SK-N-SH treated with all-trans-retinoic acid at 6 μM for 48 hours (cell line): ENCODE measurements at regions not wholly inside any gene's neighbourhood (a gene's known extent, or its start where the extent isn't known, plus 50 kb on each side); places are given as distances from the start of the nearest gene placed in this dataset.

Experiments used
- ATAC-seq: fragments of 200-7000 bp; cut with Tn5 transposase; 3 replicates; pipeline ENCODE4 v1.9.1; 2020; ENCODE audit warnings: mild to moderate bottlenecking, moderate library complexity
- ARNTL ChIP-seq: fragments of 450-650 bp; formaldehyde crosslinking; IDR thresholded peaks from 2 replicates; pipeline ENCODE4 v1.5.0; 2020; ENCODE audit warnings: low read depth, mild to moderate bottlenecking, moderate library complexity, borderline replicate concordance
- BACH2 ChIP-seq: fragments of 250-450 bp; sonication (Bioruptor Pico); IDR thresholded peaks from 2 replicates; pipeline ENCODE4 v1.9.0; 2021; ENCODE audit warnings: mild to moderate bottlenecking, borderline replicate concordance
- CSDC2 ChIP-seq: fragments of 250-450 bp; sonication (Bioruptor Pico); IDR thresholded peaks from 2 replicates; pipeline ENCODE4 v1.5.0; 2020; ENCODE audit warnings: mild to moderate bottlenecking, moderate library complexity
- ESRRG ChIP-seq: fragments of 250-450 bp; sonication (Bioruptor Pico); IDR thresholded peaks from 2 replicates; pipeline ENCODE4 v1.6.1; 2021; ENCODE audit warnings: mild to moderate bottlenecking
- GLIS3 ChIP-seq: fragments of 250-450 bp; sonication (Bioruptor Pico); IDR thresholded peaks from 2 replicates; pipeline ENCODE4 v1.5.0; 2020; ENCODE audit warnings: mild to moderate bottlenecking, moderate library complexity
- ISL1 ChIP-seq: fragments of 250-450 bp; sonication (Bioruptor Pico); IDR thresholded peaks from 2 replicates; pipeline ENCODE4 v2.1.2; 2022; ENCODE audit warnings: mild to moderate bottlenecking, moderate library complexity
- OSR1 ChIP-seq: fragments of 250-450 bp; sonication (Bioruptor Pico); IDR thresholded peaks from 2 replicates; pipeline ENCODE4 v1.8.0; 2022; ENCODE audit warnings: moderate library complexity, mild to moderate bottlenecking, inconsistent platforms
- PPARA ChIP-seq: fragments of 250-450 bp; sonication (Bioruptor Pico); IDR thresholded peaks from 2 replicates; pipeline ENCODE4 v1.5.0; 2020; ENCODE audit warnings: mild to moderate bottlenecking, borderline replicate concordance
- RARB ChIP-seq: fragments of 250-450 bp; sonication (Bioruptor Pico); IDR thresholded peaks from 2 replicates; pipeline ENCODE4 v1.8.0; 2021; ENCODE audit warnings: mild to moderate bottlenecking, moderate library complexity
- SNAI2 ChIP-seq: fragments of 250-450 bp; sonication (Bioruptor Pico); IDR thresholded peaks from 2 replicates; pipeline ENCODE4 v1.5.0; 2020; ENCODE audit warnings: mild to moderate bottlenecking, moderate library complexity
- TCF4 ChIP-seq: fragments of 250-450 bp; sonication (Bioruptor Pico); IDR thresholded peaks from 2 replicates; pipeline ENCODE4 v1.8.0; 2021; ENCODE audit warnings: mild to moderate bottlenecking, moderate library complexity, borderline replicate concordance
- ZC3H10 ChIP-seq: fragments of 250-450 bp; sonication (Bioruptor Pico); IDR thresholded peaks from 2 replicates; pipeline ENCODE4 v1.5.1; 2021; ENCODE audit warnings: mild to moderate bottlenecking, moderate library complexity
- ZFP3 ChIP-seq: fragments of 250-450 bp; sonication (Bioruptor Pico); IDR thresholded peaks from 2 replicates; pipeline ENCODE4 v1.5.0; 2020; ENCODE audit warnings: mild to moderate bottlenecking, moderate library complexity
- ZFP30 ChIP-seq: fragments of 450-650 bp; formaldehyde crosslinking; IDR thresholded peaks from 2 replicates; pipeline ENCODE4 v1.5.0; 2022; ENCODE audit warnings: mild to moderate bottlenecking, moderate library complexity
- ZNF565 ChIP-seq: fragments of 450-650 bp; formaldehyde crosslinking; conservative IDR thresholded peaks from 2 replicates; pipeline ENCODE4 v1.5.0; 2020; ENCODE audit warnings: low read depth, mild to moderate bottlenecking, moderate library complexity
- ZNF70 ChIP-seq: fragments of 450-650 bp; formaldehyde crosslinking; IDR thresholded peaks from 2 replicates; pipeline ENCODE4 v1.5.0; 2020; ENCODE audit warnings: mild to moderate bottlenecking, moderate library complexity
- ZNF8 ChIP-seq: fragments of 450-650 bp; formaldehyde crosslinking; IDR thresholded peaks from 2 replicates; pipeline ENCODE4 v1.5.0; 2020; ENCODE audit warnings: mild to moderate bottlenecking, moderate library complexity
- TF ChIP-seq, protein P1 (sequence below): fragments of 250-450 bp; sonication (Bioruptor Pico); IDR thresholded peaks from 2 replicates; pipeline ENCODE4 v1.8.0; 2021; ENCODE audit warnings: low read depth, mild to moderate bottlenecking, moderate library complexity, borderline replicate concordance
- TF ChIP-seq, protein P2 (sequence below): fragments of 250-450 bp; sonication (Bioruptor Pico); IDR thresholded peaks from 2 replicates; pipeline ENCODE4 v1.5.1; 2020; ENCODE audit warnings: low read depth, mild to moderate bottlenecking, moderate library complexity
- TF ChIP-seq, protein P3 (sequence below): fragments of 250-450 bp; sonication (Bioruptor Pico); IDR thresholded peaks from 2 replicates; pipeline ENCODE4 v1.5.1; 2021; ENCODE audit warnings: mild to moderate bottlenecking, moderate library complexity
- TF ChIP-seq, protein P4 (sequence below): fragments of 250-450 bp; sonication (Bioruptor Pico); IDR thresholded peaks from 2 replicates; pipeline ENCODE4 v1.8.0; 2020; ENCODE audit warnings: mild to moderate bottlenecking, moderate library complexity, borderline replicate concordance
- TF ChIP-seq, protein P5 (sequence below): fragments of 250-450 bp; sonication (Bioruptor Pico); IDR thresholded peaks from 2 replicates; pipeline ENCODE4 v1.5.0; 2020; ENCODE audit warnings: mild to moderate bottlenecking, moderate library complexity

DNA sequence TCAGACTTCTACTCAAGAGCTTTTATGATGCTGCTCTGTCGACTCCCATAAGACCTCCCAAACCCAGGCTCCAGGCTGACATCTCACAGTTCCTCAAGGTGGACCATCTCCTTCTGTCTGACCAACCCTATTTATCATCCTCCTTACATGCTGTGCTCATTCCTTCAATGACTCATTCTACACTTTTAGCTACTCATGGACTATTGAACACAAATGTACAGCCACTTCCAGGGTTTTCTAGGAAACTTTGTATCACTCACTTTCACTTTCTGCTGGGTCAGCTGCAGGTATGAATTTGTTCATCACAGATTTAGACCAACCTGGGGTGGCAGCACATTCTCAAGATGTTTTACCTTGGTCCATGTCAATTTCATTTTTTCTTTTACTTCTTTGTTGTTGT, 162.4 kb upstream of the FAM20A start:
- no peak for TF ChIP-seq ZFP3 (CRISPR knock-in tag)
- TF ChIP-seq, protein P1, sequence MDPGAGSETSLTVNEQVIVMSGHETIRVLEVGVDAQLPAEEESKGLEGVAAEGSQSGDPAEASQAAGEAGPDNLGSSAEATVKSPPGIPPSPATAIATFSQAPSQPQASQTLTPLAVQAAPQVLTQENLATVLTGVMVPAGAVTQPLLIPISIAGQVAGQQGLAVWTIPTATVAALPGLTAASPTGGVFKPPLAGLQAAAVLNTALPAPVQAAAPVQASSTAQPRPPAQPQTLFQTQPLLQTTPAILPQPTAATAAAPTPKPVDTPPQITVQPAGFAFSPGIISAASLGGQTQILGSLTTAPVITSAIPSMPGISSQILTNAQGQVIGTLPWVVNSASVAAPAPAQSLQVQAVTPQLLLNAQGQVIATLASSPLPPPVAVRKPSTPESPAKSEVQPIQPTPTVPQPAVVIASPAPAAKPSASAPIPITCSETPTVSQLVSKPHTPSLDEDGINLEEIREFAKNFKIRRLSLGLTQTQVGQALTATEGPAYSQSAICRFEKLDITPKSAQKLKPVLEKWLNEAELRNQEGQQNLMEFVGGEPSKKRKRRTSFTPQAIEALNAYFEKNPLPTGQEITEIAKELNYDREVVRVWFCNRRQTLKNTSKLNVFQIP = no peak
- no peak for TF ChIP-seq ZNF70 (CRISPR knock-in tag)
- no peak for TF ChIP-seq ZFP30 (CRISPR knock-in tag)
- no peak for TF ChIP-seq ZC3H10 (CRISPR knock-in tag)
- no peak for TF ChIP-seq BACH2 (CRISPR knock-in tag)
- TF ChIP-seq RARB = no peak
- TF ChIP-seq ZNF565 = no peak
- TF ChIP-seq CSDC2 (CRISPR knock-in tag) = no peak
- no peak for TF ChIP-seq ARNTL (CRISPR knock-in tag)
- TF ChIP-seq, protein P2, sequence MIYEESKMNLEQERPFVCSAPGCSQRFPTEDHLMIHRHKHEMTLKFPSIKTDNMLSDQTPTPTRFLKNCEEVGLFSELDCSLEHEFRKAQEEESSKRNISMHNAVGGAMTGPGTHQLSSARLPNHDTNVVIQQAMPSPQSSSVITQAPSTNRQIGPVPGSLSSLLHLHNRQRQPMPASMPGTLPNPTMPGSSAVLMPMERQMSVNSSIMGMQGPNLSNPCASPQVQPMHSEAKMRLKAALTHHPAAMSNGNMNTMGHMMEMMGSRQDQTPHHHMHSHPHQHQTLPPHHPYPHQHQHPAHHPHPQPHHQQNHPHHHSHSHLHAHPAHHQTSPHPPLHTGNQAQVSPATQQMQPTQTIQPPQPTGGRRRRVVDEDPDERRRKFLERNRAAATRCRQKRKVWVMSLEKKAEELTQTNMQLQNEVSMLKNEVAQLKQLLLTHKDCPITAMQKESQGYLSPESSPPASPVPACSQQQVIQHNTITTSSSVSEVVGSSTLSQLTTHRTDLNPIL (CRISPR knock-in tag) = no peak
- TF ChIP-seq ISL1 (CRISPR knock-in tag) = no peak
- no peak for TF ChIP-seq ESRRG (CRISPR knock-in tag)
- TF ChIP-seq PPARA (CRISPR knock-in tag) = no peak
- no peak for TF ChIP-seq GLIS3
- no peak for ATAC-seq

DNA sequence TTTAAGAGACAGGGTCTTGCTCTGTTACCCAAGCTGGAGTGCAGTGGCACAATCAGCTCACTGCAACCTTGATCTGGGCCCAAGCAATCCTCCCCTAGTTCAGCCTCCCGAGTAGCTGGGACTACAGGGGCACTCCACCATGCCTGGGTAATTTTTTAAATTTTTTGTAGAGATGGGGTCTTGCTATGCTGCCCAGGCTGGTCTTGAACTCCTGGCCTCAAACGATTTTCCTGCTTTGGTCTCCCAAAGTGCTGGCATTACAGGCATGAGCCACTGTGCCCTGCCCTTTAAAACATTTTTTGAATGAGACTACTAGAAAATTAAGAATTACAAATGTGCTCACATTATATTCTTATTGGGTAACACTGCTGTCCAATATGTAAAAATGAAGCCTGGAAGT, 161.7 kb upstream of the FAM20A start:
- TF ChIP-seq ZC3H10 (CRISPR knock-in tag) (no peak), CSDC2 (CRISPR knock-in tag) (no peak), ZFP3 (CRISPR knock-in tag) (no peak), TCF4 (CRISPR knock-in tag) (no peak), ZNF8 (CRISPR knock-in tag) (no peak), ISL1 (CRISPR knock-in tag) (no peak), ARNTL (CRISPR knock-in tag) (no peak), ZNF70 (CRISPR knock-in tag) (no peak), BACH2 (CRISPR knock-in tag) (no peak), OSR1 (CRISPR knock-in tag) (no peak), SNAI2 (CRISPR knock-in tag) (no peak), PPARA (CRISPR knock-in tag) (no peak), ZFP30 (CRISPR knock-in tag) (no peak), GLIS3 (no peak), ESRRG (CRISPR knock-in tag) (no peak)
- TF ChIP-seq, protein P3, sequence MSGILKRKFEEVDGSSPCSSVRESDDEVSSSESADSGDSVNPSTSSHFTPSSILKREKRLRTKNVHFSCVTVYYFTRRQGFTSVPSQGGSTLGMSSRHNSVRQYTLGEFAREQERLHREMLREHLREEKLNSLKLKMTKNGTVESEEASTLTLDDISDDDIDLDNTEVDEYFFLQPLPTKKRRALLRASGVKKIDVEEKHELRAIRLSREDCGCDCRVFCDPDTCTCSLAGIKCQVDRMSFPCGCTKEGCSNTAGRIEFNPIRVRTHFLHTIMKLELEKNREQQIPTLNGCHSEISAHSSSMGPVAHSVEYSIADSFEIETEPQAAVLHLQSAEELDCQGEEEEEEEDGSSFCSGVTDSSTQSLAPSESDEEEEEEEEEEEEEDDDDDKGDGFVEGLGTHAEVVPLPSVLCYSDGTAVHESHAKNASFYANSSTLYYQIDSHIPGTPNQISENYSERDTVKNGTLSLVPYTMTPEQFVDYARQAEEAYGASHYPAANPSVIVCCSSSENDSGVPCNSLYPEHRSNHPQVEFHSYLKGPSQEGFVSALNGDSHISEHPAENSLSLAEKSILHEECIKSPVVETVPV = no peak
- TF ChIP-seq, protein P1 = no peak
- TF ChIP-seq, protein P4, sequence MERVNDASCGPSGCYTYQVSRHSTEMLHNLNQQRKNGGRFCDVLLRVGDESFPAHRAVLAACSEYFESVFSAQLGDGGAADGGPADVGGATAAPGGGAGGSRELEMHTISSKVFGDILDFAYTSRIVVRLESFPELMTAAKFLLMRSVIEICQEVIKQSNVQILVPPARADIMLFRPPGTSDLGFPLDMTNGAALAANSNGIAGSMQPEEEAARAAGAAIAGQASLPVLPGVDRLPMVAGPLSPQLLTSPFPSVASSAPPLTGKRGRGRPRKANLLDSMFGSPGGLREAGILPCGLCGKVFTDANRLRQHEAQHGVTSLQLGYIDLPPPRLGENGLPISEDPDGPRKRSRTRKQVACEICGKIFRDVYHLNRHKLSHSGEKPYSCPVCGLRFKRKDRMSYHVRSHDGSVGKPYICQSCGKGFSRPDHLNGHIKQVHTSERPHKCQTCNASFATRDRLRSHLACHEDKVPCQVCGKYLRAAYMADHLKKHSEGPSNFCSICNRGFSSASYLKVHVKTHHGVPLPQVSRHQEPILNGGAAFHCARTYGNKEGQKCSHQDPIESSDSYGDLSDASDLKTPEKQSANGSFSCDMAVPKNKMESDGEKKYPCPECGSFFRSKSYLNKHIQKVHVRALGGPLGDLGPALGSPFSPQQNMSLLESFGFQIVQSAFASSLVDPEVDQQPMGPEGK = no peak
- ATAC-seq = no peak

DNA sequence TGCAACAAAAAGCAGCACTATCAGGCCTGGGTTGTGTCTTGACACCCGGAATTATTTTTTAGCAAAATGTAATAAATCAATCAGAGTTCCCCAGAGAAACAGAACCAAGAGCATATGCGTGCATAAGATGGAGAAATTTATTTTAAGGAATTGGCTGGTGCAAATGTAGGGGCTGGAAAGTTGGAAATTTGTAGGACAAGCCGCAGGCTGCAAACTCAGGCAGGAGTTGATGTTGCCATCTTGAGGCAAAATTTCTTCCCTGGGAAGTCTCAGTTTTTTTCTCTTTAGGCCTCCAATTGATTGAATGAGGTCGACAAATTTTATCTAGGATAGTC, 158.9 kb upstream of the FAM20A start:
- ATAC-seq = no peak
- TF ChIP-seq ZNF8 (CRISPR knock-in tag) (no peak), ZFP30 (CRISPR knock-in tag) (no peak), ZNF565 (no peak), GLIS3 (no peak), OSR1 (CRISPR knock-in tag) (no peak), PPARA (CRISPR knock-in tag) (no peak), ISL1 (CRISPR knock-in tag) (no peak), CSDC2 (CRISPR knock-in tag) (no peak)
- TF ChIP-seq, protein P3 = no peak
- TF ChIP-seq, protein P5, sequence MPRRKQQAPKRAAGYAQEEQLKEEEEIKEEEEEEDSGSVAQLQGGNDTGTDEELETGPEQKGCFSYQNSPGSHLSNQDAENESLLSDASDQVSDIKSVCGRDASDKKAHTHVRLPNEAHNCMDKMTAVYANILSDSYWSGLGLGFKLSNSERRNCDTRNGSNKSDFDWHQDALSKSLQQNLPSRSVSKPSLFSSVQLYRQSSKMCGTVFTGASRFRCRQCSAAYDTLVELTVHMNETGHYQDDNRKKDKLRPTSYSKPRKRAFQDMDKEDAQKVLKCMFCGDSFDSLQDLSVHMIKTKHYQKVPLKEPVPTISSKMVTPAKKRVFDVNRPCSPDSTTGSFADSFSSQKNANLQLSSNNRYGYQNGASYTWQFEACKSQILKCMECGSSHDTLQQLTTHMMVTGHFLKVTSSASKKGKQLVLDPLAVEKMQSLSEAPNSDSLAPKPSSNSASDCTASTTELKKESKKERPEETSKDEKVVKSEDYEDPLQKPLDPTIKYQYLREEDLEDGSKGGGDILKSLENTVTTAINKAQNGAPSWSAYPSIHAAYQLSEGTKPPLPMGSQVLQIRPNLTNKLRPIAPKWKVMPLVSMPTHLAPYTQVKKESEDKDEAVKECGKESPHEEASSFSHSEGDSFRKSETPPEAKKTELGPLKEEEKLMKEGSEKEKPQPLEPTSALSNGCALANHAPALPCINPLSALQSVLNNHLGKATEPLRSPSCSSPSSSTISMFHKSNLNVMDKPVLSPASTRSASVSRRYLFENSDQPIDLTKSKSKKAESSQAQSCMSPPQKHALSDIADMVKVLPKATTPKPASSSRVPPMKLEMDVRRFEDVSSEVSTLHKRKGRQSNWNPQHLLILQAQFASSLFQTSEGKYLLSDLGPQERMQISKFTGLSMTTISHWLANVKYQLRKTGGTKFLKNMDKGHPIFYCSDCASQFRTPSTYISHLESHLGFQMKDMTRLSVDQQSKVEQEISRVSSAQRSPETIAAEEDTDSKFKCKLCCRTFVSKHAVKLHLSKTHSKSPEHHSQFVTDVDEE = no peak
- TF ChIP-seq, all 23 proteins: peak for 0
